H9 (cell line): ENCODE measurements at regions not wholly inside any gene's neighbourhood (a gene's known extent, or its start where the extent isn't known, plus 50 kb on each side); places are given as distances from the start of the nearest gene placed in this dataset.

Experiments used
- DNase-seq: peaks from one replicate; pipeline ENCODE4 v3.0.0-alpha.2; 2017
- H2AFZ ChIP-seq: one replicate; pipeline ENCODE4 v1.6.1; 2013; ENCODE audit warnings: mild to moderate bottlenecking, low read length, control low read depth, moderate library complexity
- H2AK5ac ChIP-seq: 2 replicates; pipeline ENCODE4 v1.6.1; 2013; ENCODE audit warnings: low read length, control low read depth, mixed read lengths; ENCODE audit not compliant: insufficient read length
- H2BK120ac ChIP-seq: one replicate; pipeline ENCODE4 v1.6.1; 2013; ENCODE audit warnings: low read depth, mild to moderate bottlenecking, low read length, control low read depth, inconsistent platforms; ENCODE audit not compliant: poor library complexity, severe bottlenecking
- H2BK12ac ChIP-seq: 2 replicates; pipeline ENCODE4 v1.6.1; 2013; ENCODE audit warnings: low read length, control low read depth, mixed read lengths, low read depth; ENCODE audit not compliant: insufficient read length
- H2BK15ac ChIP-seq: 2 replicates; pipeline ENCODE4 v1.6.1; 2013; ENCODE audit warnings: low read depth, low read length, control low read depth
- H2BK20ac ChIP-seq: one replicate; pipeline ENCODE4 v1.6.1; 2013; ENCODE audit warnings: low read depth, mild to moderate bottlenecking, low read length, control low read depth, inconsistent platforms; ENCODE audit not compliant: poor library complexity, severe bottlenecking
- H2BK5ac ChIP-seq: 2 replicates; pipeline ENCODE4 v1.6.1; 2013; ENCODE audit warnings: low read length, control low read depth, mixed read lengths; ENCODE audit not compliant: insufficient read length
- H3K14ac ChIP-seq: 2 replicates; pipeline ENCODE4 v1.6.1; 2013; ENCODE audit warnings: low read length, control low read depth; ENCODE audit not compliant: insufficient read depth
- H3K18ac ChIP-seq: 2 replicates; pipeline ENCODE4 v1.6.1; 2013; ENCODE audit warnings: low read depth, mild to moderate bottlenecking, mixed read lengths, low read length, control low read depth; ENCODE audit not compliant: insufficient read length
- H3K23ac ChIP-seq: 2 replicates; pipeline ENCODE4 v1.6.1; 2013; ENCODE audit warnings: low read length, control low read depth, mixed read lengths, low read depth; ENCODE audit not compliant: insufficient read length
- H3K23me2 ChIP-seq: 2 replicates; pipeline ENCODE4 v1.6.1; 2013; ENCODE audit warnings: low read depth, mild to moderate bottlenecking, mixed read lengths, low read length, control low read depth; ENCODE audit not compliant: insufficient read length, poor library complexity, severe bottlenecking
- H3K27ac ChIP-seq: 2 replicates; pipeline ENCODE4 v1.5.1; 2013; ENCODE audit warnings: low read length, control low read depth, mixed read lengths, low read depth; ENCODE audit not compliant: insufficient read length
- H3K27me3 ChIP-seq: 2 replicates; pipeline ENCODE4 v1.6.1; 2013; ENCODE audit warnings: low read length, control low read depth, inconsistent platforms; ENCODE audit not compliant: insufficient read depth
- H3K4ac ChIP-seq: 2 replicates; pipeline ENCODE4 v1.6.1; 2013; ENCODE audit warnings: low read depth, mild to moderate bottlenecking, control low read depth, inconsistent platforms, low read length, moderate library complexity
- H3K4me1 ChIP-seq: 2 replicates; pipeline ENCODE4 v1.6.1; 2013; ENCODE audit warnings: low read length, control low read depth, inconsistent platforms; ENCODE audit not compliant: insufficient read depth
- H3K4me2 ChIP-seq: 2 replicates; pipeline ENCODE4 v1.6.1; 2013; ENCODE audit warnings: low read length, control low read depth, mixed read lengths; ENCODE audit not compliant: insufficient read length, insufficient read depth
- H3K56ac ChIP-seq: 2 replicates; pipeline ENCODE4 v1.6.1; 2013; ENCODE audit warnings: low read depth, mild to moderate bottlenecking, mixed read lengths, low read length, control low read depth; ENCODE audit not compliant: insufficient read length
- H3K79me1 ChIP-seq: 2 replicates; pipeline ENCODE4 v1.6.1; 2013; ENCODE audit warnings: low read depth, mild to moderate bottlenecking, moderate library complexity, low read length, control low read depth, inconsistent platforms; ENCODE audit not compliant: insufficient read depth, poor library complexity, severe bottlenecking
- H3K79me2 ChIP-seq: 2 replicates; pipeline ENCODE4 v1.6.1; 2013; ENCODE audit warnings: low read length, control low read depth, inconsistent platforms; ENCODE audit not compliant: insufficient read depth
- H3K9ac ChIP-seq: 2 replicates; pipeline ENCODE4 v1.6.1; 2013; ENCODE audit warnings: low read length, control low read depth, mixed read lengths; ENCODE audit not compliant: insufficient read length; ENCODE audit errors: extremely low read depth
- H3K9me3 ChIP-seq: one replicate; pipeline ENCODE4 v1.6.1; 2013; ENCODE audit warnings: low read depth, low read length, inconsistent platforms; ENCODE audit not compliant: control insufficient read depth
- H3T11ph ChIP-seq: one replicate; pipeline ENCODE4 v1.6.1; 2013; ENCODE audit warnings: mild to moderate bottlenecking, low read length, control low read depth, inconsistent platforms
- H4K20me1 ChIP-seq: one replicate; pipeline ENCODE4 v1.6.1; 2013; ENCODE audit not compliant: control insufficient read depth, insufficient read length, insufficient read depth
- H4K5ac ChIP-seq: 2 replicates; pipeline ENCODE4 v1.6.1; 2013; ENCODE audit warnings: low read depth, mild to moderate bottlenecking, mixed read lengths, low read length, control low read depth; ENCODE audit not compliant: insufficient read length
- H4K8ac ChIP-seq: replicated peaks from 2 replicates; pipeline ENCODE4 v1.6.1; 2013; ENCODE audit warnings: low read length, control low read depth, mixed read lengths, low read depth; ENCODE audit not compliant: insufficient read length
- H4K91ac ChIP-seq: 2 replicates; pipeline ENCODE4 v1.6.1; 2013; ENCODE audit warnings: low read depth, mild to moderate bottlenecking, moderate library complexity, mixed read lengths, low read length, control low read depth; ENCODE audit not compliant: insufficient read length
- H3K27ac Mint-ChIP-seq, 3 experiments: 2 replicates in 2 of 3; 3 replicates in 1 of 3; pipeline ENCODE4 v1.8.0; 2020 to 2021; ENCODE audit warnings: mixed read lengths in 3 of 3, mild to moderate bottlenecking in 1 of 3, moderate library complexity in 1 of 3
- H3K27me3 Mint-ChIP-seq: 2 replicates; pipeline ENCODE4 v1.8.0; 2021; ENCODE audit warnings: low read depth, mild to moderate bottlenecking, moderate library complexity, mixed read lengths
- H3K36me3 Mint-ChIP-seq, 3 experiments: 2 replicates in 2 of 3; 3 replicates in 1 of 3; pipeline ENCODE4 v1.8.0; 2020 to 2021; ENCODE audit warnings: low read depth in 3 of 3, mixed read lengths in 3 of 3; ENCODE audit not compliant: insufficient read depth in 1 of 3
- H3K4me1 Mint-ChIP-seq, 2 experiments: 2 replicates each; pipeline ENCODE4 v1.8.0; 2020; ENCODE audit warnings: mixed read lengths in 2 of 2
- H3K4me3 Mint-ChIP-seq, 2 experiments: 2 replicates in 1 of 2; 3 replicates in 1 of 2; pipeline ENCODE4 v1.8.0; 2020 to 2021; ENCODE audit warnings: mild to moderate bottlenecking in 2 of 2, mixed read lengths in 2 of 2, moderate library complexity in 1 of 2
- H3K9me3 Mint-ChIP-seq, 2 experiments: 2 replicates in 1 of 2; 3 replicates in 1 of 2; pipeline ENCODE4 v1.8.0; 2020; ENCODE audit warnings: mild to moderate bottlenecking in 2 of 2, mixed read lengths in 2 of 2, moderate library complexity in 1 of 2
- WGBS: extraction: QIAGEN DNeasy Blood & Tissue Kit; methylation state at CpG from one replicate; pipeline ENCODE4 v1.1.7; 2013; ENCODE audit warnings: missing lambda C conversion rate, low lambda C conversion rate, mixed read lengths; ENCODE audit not compliant: insufficient read length; ENCODE audit errors: extremely low coverage; 5-methylcytosine and 5-hydroxymethylcytosine counted together
- TF ChIP-seq, protein P1 (sequence below): fragments of 200-600 bp; sonication (generic); conservative IDR thresholded peaks from 3 replicates; pipeline ENCODE4 v1.8.0; 2021; ENCODE audit warnings: antibody characterized with exemption, mild to moderate bottlenecking

DNA sequence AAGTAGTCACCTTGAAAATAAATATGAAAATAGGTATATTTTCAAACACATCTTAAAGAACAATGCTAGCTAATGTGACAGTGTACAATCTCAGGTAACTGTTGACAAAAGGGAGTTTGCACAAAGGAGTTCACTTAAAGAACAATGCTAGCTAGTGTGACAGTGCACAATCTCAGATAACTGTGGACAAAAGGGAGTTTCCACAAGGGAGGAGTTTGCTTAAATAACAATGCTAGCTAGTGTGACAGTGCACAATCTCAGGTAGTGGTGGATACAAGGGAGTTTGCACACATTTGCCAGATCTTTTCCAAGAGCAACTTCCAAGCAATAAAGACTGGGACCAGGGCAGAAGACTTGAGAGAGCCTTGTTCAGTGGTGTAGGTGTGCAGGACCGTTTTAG lies 442.9 kb upstream of the FTMT start:
- Histone ChIP-seq H4K8ac (peak overlapping the region; percentile 18), H3K79me2 (no peaks in the 10 kb centered on the region), H3K14ac (no peak overlapping the region), H2BK12ac (no peak overlapping the region), H3K9me3 (no peaks in the 10 kb centered on the region), H3K9ac (no peak overlapping the region), H4K20me1 (no peaks in the 10 kb centered on the region), H4K91ac (no peak overlapping the region), H3K4ac (no peak overlapping the region), H3K4me1 (no peaks in the 10 kb centered on the region), H2BK120ac (no peak overlapping the region), H3K23ac (no peak overlapping the region), H3K23me2 (no peaks in the 10 kb centered on the region), H3K27ac (no peak overlapping the region), H3K79me1 (no peaks in the 10 kb centered on the region), H2BK15ac (no peak overlapping the region), H2AK5ac (no peak overlapping the region), H2BK20ac (no peak overlapping the region), H3K4me2 (no peak overlapping the region), H3K27me3 (no peaks in the 10 kb centered on the region), H3T11ph (no peak overlapping the region), H2AFZ (no peak overlapping the region), H2BK5ac (no peak overlapping the region), H3K18ac (peak overlapping the region; percentile 20), H3K56ac (no peak overlapping the region), H4K5ac (no peak overlapping the region)
- peak overlapping the region in 1 of 3 experiments; percentile 65; a peak in 3 of 7 replicates for H3K27ac Mint-ChIP-seq
- no peaks in the 10 kb centered on the region for H3K9me3 Mint-ChIP-seq
- DNase-seq, result no peak
- H3K4me3 Mint-ChIP-seq, result no peak overlapping the region
- H3K4me1 Mint-ChIP-seq, result peaks cover 0 to 3% of the 10 kb centered on the region in 2 experiments; a peak in 1 of 4 replicates
- no peaks in the 10 kb centered on the region for H3K27me3 Mint-ChIP-seq
- no CpG with 5 or more reads among the region's 1 CpG for WGBS
- no peaks in the 10 kb centered on the region for H3K36me3 Mint-ChIP-seq
- TF ChIP-seq, protein P1, sequence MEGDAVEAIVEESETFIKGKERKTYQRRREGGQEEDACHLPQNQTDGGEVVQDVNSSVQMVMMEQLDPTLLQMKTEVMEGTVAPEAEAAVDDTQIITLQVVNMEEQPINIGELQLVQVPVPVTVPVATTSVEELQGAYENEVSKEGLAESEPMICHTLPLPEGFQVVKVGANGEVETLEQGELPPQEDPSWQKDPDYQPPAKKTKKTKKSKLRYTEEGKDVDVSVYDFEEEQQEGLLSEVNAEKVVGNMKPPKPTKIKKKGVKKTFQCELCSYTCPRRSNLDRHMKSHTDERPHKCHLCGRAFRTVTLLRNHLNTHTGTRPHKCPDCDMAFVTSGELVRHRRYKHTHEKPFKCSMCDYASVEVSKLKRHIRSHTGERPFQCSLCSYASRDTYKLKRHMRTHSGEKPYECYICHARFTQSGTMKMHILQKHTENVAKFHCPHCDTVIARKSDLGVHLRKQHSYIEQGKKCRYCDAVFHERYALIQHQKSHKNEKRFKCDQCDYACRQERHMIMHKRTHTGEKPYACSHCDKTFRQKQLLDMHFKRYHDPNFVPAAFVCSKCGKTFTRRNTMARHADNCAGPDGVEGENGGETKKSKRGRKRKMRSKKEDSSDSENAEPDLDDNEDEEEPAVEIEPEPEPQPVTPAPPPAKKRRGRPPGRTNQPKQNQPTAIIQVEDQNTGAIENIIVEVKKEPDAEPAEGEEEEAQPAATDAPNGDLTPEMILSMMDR, result no peak
